IMR-90 (cell line): ENCODE measurements at regions not wholly inside any gene's neighbourhood (a gene's known extent, or its start where the extent isn't known, plus 50 kb on each side); places are given as distances from the start of the nearest gene placed in this dataset.

Experiments
- ATAC-seq: fragments of 200-7000 bp; cut with Tn5 transposase; 2 replicates; pipeline ENCODE4 v1.9.1; 2020; ENCODE audit warnings: low read depth, mild to moderate bottlenecking, moderate library complexity
- BruUV-seq: library from RNA; stranded (reverse); fragments of 400-500 nt; replicated peaks from 2 replicates; lab custom pipeline; 2021; lab: Mats Ljungman, UMichigan
- CTCF ChIA-PET: fragments of 300-600 bp; formaldehyde crosslinking; extraction: SDS; loops from one replicate; lab custom pipeline; 2021; ENCODE audit warnings: antibody characterized with exemption; lab: Yijun Ruan, JAX
- POLR2A ChIA-PET: fragments of 300-600 bp; sonication (Branson Sonifier 250); formaldehyde crosslinking; loops from one replicate; lab custom pipeline; 2022; ENCODE audit warnings: antibody characterized with exemption; ENCODE audit not compliant: unreplicated experiment; lab: Charles Lee
- DNase-seq: peaks from one replicate; pipeline ENCODE4 v3.0.0; 2013
- H2AFZ ChIP-seq: replicated peaks from 2 replicates; pipeline ENCODE3; 2013; ENCODE audit warnings: low read length, mild to moderate bottlenecking; ENCODE audit not compliant: poor library complexity
- H2AK5ac ChIP-seq: 2 replicates; pipeline ENCODE4 v1.6.1; 2013; ENCODE audit warnings: low read depth, low read length, inconsistent platforms
- H2AK9ac ChIP-seq: replicated peaks from 2 replicates; pipeline ENCODE3; 2013; ENCODE audit warnings: mild to moderate bottlenecking, low read depth, low read length, moderate library complexity; ENCODE audit not compliant: poor library complexity
- H2BK120ac ChIP-seq: 2 replicates; pipeline ENCODE4 v1.6.1; 2013; ENCODE audit warnings: low read depth, low read length, inconsistent platforms
- H2BK15ac ChIP-seq: 3 replicates; pipeline ENCODE4 v1.6.1; 2013; ENCODE audit warnings: low read depth, low read length, inconsistent platforms
- H2BK20ac ChIP-seq: 2 replicates; pipeline ENCODE4 v1.6.1; 2013; ENCODE audit warnings: low read depth, mild to moderate bottlenecking, inconsistent platforms, low read length, moderate library complexity
- H2BK5ac ChIP-seq: 2 replicates; pipeline ENCODE4 v1.6.1; 2013; ENCODE audit warnings: mild to moderate bottlenecking, low read depth, low read length, inconsistent platforms; ENCODE audit not compliant: poor library complexity, severe bottlenecking
- H3K14ac ChIP-seq: replicated peaks from 2 replicates; pipeline ENCODE4 v1.6.1; 2013; ENCODE audit warnings: low read depth, low read length, inconsistent platforms
- H3K18ac ChIP-seq: 2 replicates; pipeline ENCODE4 v1.6.1; 2013; ENCODE audit warnings: low read depth, low read length, control low read depth
- H3K23ac ChIP-seq: 2 replicates; pipeline ENCODE4 v1.6.1; 2013; ENCODE audit warnings: low read depth, low read length, inconsistent platforms
- H3K27ac ChIP-seq: 2 replicates; pipeline ENCODE4 v1.5.1; 2013; ENCODE audit warnings: mild to moderate bottlenecking, control low read depth, low read length; ENCODE audit not compliant: insufficient read depth
- H3K27me3 ChIP-seq: 2 replicates; pipeline ENCODE4 v1.6.1; 2013; ENCODE audit warnings: low read length; ENCODE audit not compliant: control insufficient read depth, insufficient read depth
- H3K36me3 ChIP-seq: 2 replicates; pipeline ENCODE4 v1.6.1; 2013; ENCODE audit warnings: low read length, mixed read lengths; ENCODE audit not compliant: control insufficient read depth, insufficient read depth
- H3K4ac ChIP-seq: 2 replicates; pipeline ENCODE4 v1.6.1; 2013; ENCODE audit warnings: low read depth, low read length, inconsistent platforms
- H3K4me1 ChIP-seq: 2 replicates; pipeline ENCODE4 v1.6.1; 2013; ENCODE audit warnings: low read length, mixed read lengths; ENCODE audit not compliant: control insufficient read depth, insufficient read depth
- H3K4me2 ChIP-seq: 2 replicates; pipeline ENCODE4 v1.6.1; 2013; ENCODE audit warnings: low read depth, mild to moderate bottlenecking, control low read depth, low read length, moderate library complexity
- H3K4me3 ChIP-seq: 2 replicates; pipeline ENCODE4 v1.5.1; 2013; ENCODE audit warnings: low read depth, mild to moderate bottlenecking, control low read depth, low read length, moderate library complexity; ENCODE audit not compliant: insufficient read depth
- H3K56ac ChIP-seq: 2 replicates; pipeline ENCODE4 v1.6.1; 2013; ENCODE audit warnings: low read length, inconsistent platforms; ENCODE audit not compliant: insufficient read depth; ENCODE audit errors: extremely low read depth
- H3K79me1 ChIP-seq, 2 experiments: 2 replicates each; pipeline ENCODE4 v1.6.1; 2013; ENCODE audit warnings: low read length in 2 of 2, inconsistent platforms in 1 of 2, low read depth in 1 of 2
- H3K9ac ChIP-seq: 2 replicates; pipeline ENCODE4 v1.6.1; 2013; ENCODE audit warnings: low read depth, low read length, control low read depth
- H3K9me1 ChIP-seq: 2 replicates; pipeline ENCODE4 v1.6.1; 2013; ENCODE audit warnings: low read length, inconsistent platforms; ENCODE audit not compliant: insufficient read depth
- H3K9me3 ChIP-seq: 2 replicates; pipeline ENCODE4 v1.6.1; 2013; ENCODE audit warnings: low read length; ENCODE audit not compliant: control insufficient read depth, insufficient read depth
- H4K20me1 ChIP-seq: 2 replicates; pipeline ENCODE4 v1.6.1; 2013; ENCODE audit warnings: low read length, inconsistent platforms; ENCODE audit not compliant: insufficient read depth
- H4K5ac ChIP-seq: 2 replicates; pipeline ENCODE4 v1.6.1; 2013; ENCODE audit warnings: mild to moderate bottlenecking, low read depth, low read length, control low read depth
- H4K8ac ChIP-seq, 2 experiments: 2 replicates each; pipeline ENCODE4 v1.6.1; 2013; ENCODE audit warnings: low read depth in 2 of 2, low read length in 2 of 2, control low read depth in 1 of 2, inconsistent platforms in 1 of 2
- H4K91ac ChIP-seq: 2 replicates; pipeline ENCODE4 v1.6.1; 2013; ENCODE audit warnings: low read depth, low read length, inconsistent platforms; ENCODE audit not compliant: insufficient read depth
- BHLHE40 ChIP-seq: fragments of 150-350 bp; IDR thresholded peaks from 2 replicates; pipeline ENCODE4 v1.6.1; 2016; ENCODE audit warnings: mild to moderate bottlenecking, low read depth, low read length
- FOS ChIP-seq: fragments of 150-350 bp; IDR thresholded peaks from 2 replicates; pipeline ENCODE4 v1.6.1; 2016; ENCODE audit warnings: low read depth, low read length
- MAZ ChIP-seq: IDR thresholded peaks from 2 replicates; pipeline ENCODE4 v1.6.1; 2012; ENCODE audit warnings: low read depth, mild to moderate bottlenecking, low read length, improper control_type of control experiment, moderate library complexity, borderline replicate concordance
- SMC3 ChIP-seq: fragments of 150-350 bp; IDR thresholded peaks from 2 replicates; pipeline ENCODE4 v1.6.1; 2016; ENCODE audit warnings: low read depth, mild to moderate bottlenecking, antibody characterized with exemption, low read length, moderate library complexity
- WGBS, 2 experiments: methylation state at CpG; one replicate each; pipeline versions ENCODE4 v1.1.5 to v1.1.7; 2013; ENCODE audit warnings: missing lambda C conversion rate in 2 of 2; ENCODE audit not compliant: insufficient read length in 1 of 2; ENCODE audit errors: extremely low coverage in 2 of 2; 5-methylcytosine and 5-hydroxymethylcytosine counted together
- dilution Hi-C: fragments of 300-500 bp; cut with HindIII; formaldehyde crosslinking; loops from one replicate; pipeline ENCODE4 v1.14.3; 2018; ENCODE audit warnings: low sequenced_read_pairs; ENCODE audit not compliant: unreplicated experiment
- in situ Hi-C: fragments of 300-500 bp; cut with MboI; formaldehyde crosslinking; loops from 3 replicates; pipeline ENCODE4 v1.14.3; 2019; ENCODE audit warnings: low sequenced_read_pairs, inconsistent platforms, mixed read lengths
- intact Hi-C: fragments of 100-400 bp; cut with micrococcal nuclease; formaldehyde crosslinking; loops from 2 replicates; pipeline ENCODE4 v1.10.0; 2022
- TF ChIP-seq, protein P1 (sequence below): fragments of 150-350 bp; IDR thresholded peaks from 2 replicates; pipeline ENCODE4 v1.6.1; 2016; ENCODE audit warnings: low read depth, mild to moderate bottlenecking, low read length, moderate library complexity, borderline replicate concordance

DNA sequence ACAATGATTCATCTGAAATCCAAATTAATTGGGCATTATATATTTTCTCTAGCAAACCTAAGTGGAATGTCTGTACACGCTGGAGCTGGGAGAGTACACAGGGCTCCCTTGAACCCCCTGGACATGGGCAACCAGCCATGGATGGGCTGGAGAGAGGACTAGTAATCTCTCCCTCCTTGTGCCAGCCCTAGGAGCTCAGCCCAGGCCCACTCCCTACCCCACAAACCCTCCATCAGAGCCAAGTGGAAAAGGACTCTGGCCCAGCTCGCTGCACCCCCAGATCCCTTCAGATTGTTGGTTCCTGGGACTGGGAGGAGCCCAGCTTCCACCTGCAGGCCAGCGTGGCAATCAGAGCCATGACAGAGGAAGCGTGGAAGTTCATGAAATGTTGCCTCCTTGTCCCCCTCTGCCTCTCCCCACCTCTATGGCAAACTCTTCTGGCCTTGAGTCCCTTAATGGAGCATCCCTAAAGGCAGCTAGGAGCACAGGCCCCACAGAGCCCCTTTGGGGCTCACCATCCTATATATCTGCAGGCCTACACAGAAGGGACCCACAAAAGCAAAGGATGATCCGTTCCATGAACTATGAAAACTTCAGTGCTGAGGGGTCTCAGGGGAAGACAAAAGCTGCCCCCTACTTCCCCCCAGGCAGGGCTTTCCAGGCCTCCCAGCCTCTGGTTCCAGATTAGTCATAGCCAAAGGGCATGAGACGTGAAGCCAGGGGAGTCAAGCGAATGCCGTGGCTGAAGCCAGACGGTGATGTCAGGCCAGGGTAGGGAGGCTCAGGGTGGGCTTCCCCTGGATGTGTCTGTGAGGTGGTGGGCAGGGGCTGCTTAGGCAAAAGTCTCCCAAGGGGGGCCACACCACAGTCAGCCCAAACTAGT is 126.4 kb upstream of the MAFB start:
- H3K14ac ChIP-seq: no peak overlapping the region
- no peak overlapping the region for H2BK5ac ChIP-seq
- DNase-seq: no peak
- peaks cover 2% of the 10 kb centered on the region; the same call in 1 of the 2 replicates for H3K27me3 ChIP-seq
- BruUV-seq: no TSS peak
- H3K4me3 ChIP-seq: no peak overlapping the region
- CTCF ChIA-PET: interaction anchor here (1.1 kb wide), 1 partner anchor 31 kb away, joined by 4 read pairs; no protein-coding TSS in a partner anchor
- ATAC-seq: no peak
- H3K79me1 ChIP-seq: no peaks in the 10 kb centered on the region
- H3K4me1 ChIP-seq: no peaks in the 10 kb centered on the region
- H2BK120ac ChIP-seq: no peak overlapping the region
- peaks cover 3% of the 10 kb centered on the region; the same call in 1 of the 2 replicates for H3K9me1 ChIP-seq
- no peak overlapping the region for H2BK15ac ChIP-seq
- POLR2A ChIA-PET: interaction anchor here (0.5 kb wide), 1 partner anchor 139 kb away, joined by 5 read pairs; no protein-coding TSS in a partner anchor
- intact Hi-C loops: no loop called here
- no peak overlapping the region for H3K56ac ChIP-seq
- H3K9me3 ChIP-seq: peaks cover 2% of the 10 kb centered on the region; the same call in 1 of the 2 replicates
- TF ChIP-seq BHLHE40 (no peak), SMC3 (no peak), MAZ (no peak), FOS (no peak)
- TF ChIP-seq, protein P1, sequence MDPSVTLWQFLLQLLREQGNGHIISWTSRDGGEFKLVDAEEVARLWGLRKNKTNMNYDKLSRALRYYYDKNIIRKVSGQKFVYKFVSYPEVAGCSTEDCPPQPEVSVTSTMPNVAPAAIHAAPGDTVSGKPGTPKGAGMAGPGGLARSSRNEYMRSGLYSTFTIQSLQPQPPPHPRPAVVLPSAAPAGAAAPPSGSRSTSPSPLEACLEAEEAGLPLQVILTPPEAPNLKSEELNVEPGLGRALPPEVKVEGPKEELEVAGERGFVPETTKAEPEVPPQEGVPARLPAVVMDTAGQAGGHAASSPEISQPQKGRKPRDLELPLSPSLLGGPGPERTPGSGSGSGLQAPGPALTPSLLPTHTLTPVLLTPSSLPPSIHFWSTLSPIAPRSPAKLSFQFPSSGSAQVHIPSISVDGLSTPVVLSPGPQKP: no peak
- no peak overlapping the region for H2AK5ac ChIP-seq
- H2AFZ ChIP-seq: no peak overlapping the region
- no peak overlapping the region for H4K8ac ChIP-seq
- H3K27ac ChIP-seq: no peak overlapping the region
- no peak overlapping the region for H2AK9ac ChIP-seq
- no peaks in the 10 kb centered on the region; the same call in 1 of the 2 replicates for H4K20me1 ChIP-seq
- no peak overlapping the region for H4K91ac ChIP-seq
- H3K23ac ChIP-seq: no peak overlapping the region
- H3K9ac ChIP-seq: no peak overlapping the region
- dilution Hi-C loops: no loop called here
- no peak overlapping the region for H3K4ac ChIP-seq
- no peak overlapping the region for H4K5ac ChIP-seq
- no peak overlapping the region for H2BK20ac ChIP-seq
- no peak overlapping the region for H3K18ac ChIP-seq
- no peak overlapping the region for H3K4me2 ChIP-seq
- in situ Hi-C loops: no loop called here
- no peaks in the 10 kb centered on the region for H3K36me3 ChIP-seq
- WGBS, 2 experiments: no CpG with 5 or more reads among the region's 9 CpGs
